Endothelial cell (in vitro differentiated cells): ENCODE measurements at regions not wholly inside any gene's neighbourhood (a gene's known extent, or its start where the extent isn't known, plus 50 kb on each side); places are given as distances from the start of the nearest gene placed in this dataset.

Experiments used
- DNase-seq: peaks from one replicate; pipeline ENCODE4 v3.0.0; 2021; ENCODE audit warnings: low spot score
- H3K27ac Mint-ChIP-seq: one replicate; pipeline ENCODE4 v1.8.0; 2021; ENCODE audit warnings: mixed read lengths, inconsistent platforms; ENCODE audit not compliant: unreplicated experiment
- H3K27me3 Mint-ChIP-seq: one replicate; pipeline ENCODE4 v1.8.0; 2021; ENCODE audit warnings: mild to moderate bottlenecking, moderate library complexity, mixed read lengths, inconsistent platforms; ENCODE audit not compliant: unreplicated experiment
- H3K36me3 Mint-ChIP-seq: one replicate; pipeline ENCODE4 v1.8.0; 2021; ENCODE audit warnings: mild to moderate bottlenecking, low read depth, mixed read lengths, inconsistent platforms; ENCODE audit not compliant: unreplicated experiment
- H3K4me1 Mint-ChIP-seq: one replicate; pipeline ENCODE4 v1.8.0; 2021; ENCODE audit warnings: mild to moderate bottlenecking, mixed read lengths, inconsistent platforms; ENCODE audit not compliant: unreplicated experiment
- H3K4me3 Mint-ChIP-seq: one replicate; pipeline ENCODE4 v1.8.0; 2021; ENCODE audit warnings: mild to moderate bottlenecking, mixed read lengths, inconsistent platforms; ENCODE audit not compliant: unreplicated experiment
- H3K9me3 Mint-ChIP-seq: one replicate; pipeline ENCODE4 v1.8.0; 2021; ENCODE audit warnings: mixed read lengths, inconsistent platforms; ENCODE audit not compliant: unreplicated experiment
- CTCF ChIP-seq: fragments of 200-600 bp; sonication (generic); IDR thresholded peaks from one replicate; pipeline ENCODE4 v1.5.0; 2021; ENCODE audit warnings: antibody characterized with exemption; ENCODE audit not compliant: unreplicated experiment

GRCh38 chr21:27680181-27680580 is 713.3 kb upstream of the ADAMTS5 start:
- no peak overlapping the region for H3K27ac Mint-ChIP-seq
- no peaks in the 10 kb centered on the region for H3K27me3 Mint-ChIP-seq
- H3K36me3 Mint-ChIP-seq: no peaks in the 10 kb centered on the region
- H3K9me3 Mint-ChIP-seq: no peaks in the 10 kb centered on the region
- no peak overlapping the region for H3K4me3 Mint-ChIP-seq
- no peaks in the 10 kb centered on the region for H3K4me1 Mint-ChIP-seq
- no peak for TF ChIP-seq CTCF
- DNase-seq: no peak

- Mint-ChIP-seq H3K4me1 (no peaks in the 10 kb centered on the region), H3K27ac (no peak overlapping the region), H3K36me3 (no peaks in the 10 kb centered on the region), H3K4me3 (no peak overlapping the region), H3K27me3 (no peaks in the 10 kb centered on the region), H3K9me3 (no peaks in the 10 kb centered on the region)
- no peak for DNase-seq
- TF ChIP-seq CTCF: no peak
Measured at GRCh38 chr21:27678511-27678910, 711.6 kb upstream of the ADAMTS5 start.

- Mint-ChIP-seq H3K36me3 (no peaks in the 10 kb centered on the region), H3K4me1 (no peaks in the 10 kb centered on the region), H3K9me3 (no peaks in the 10 kb centered on the region), H3K4me3 (no peak overlapping the region), H3K27ac (no peak overlapping the region), H3K27me3 (no peaks in the 10 kb centered on the region)
- DNase-seq: no peak
- no peak for TF ChIP-seq CTCF
Measured at GRCh38 chr21:27677546-27677945, 710.7 kb upstream of the ADAMTS5 start.

GRCh38 chr21:27675306-27675705 is 708.4 kb upstream of the ADAMTS5 start:
- Mint-ChIP-seq H3K27ac (no peak overlapping the region), H3K36me3 (no peaks in the 10 kb centered on the region), H3K4me1 (no peaks in the 10 kb centered on the region), H3K4me3 (no peak overlapping the region), H3K27me3 (peaks cover under 1% of the 10 kb centered on the region), H3K9me3 (no peaks in the 10 kb centered on the region)
- no peak for DNase-seq
- TF ChIP-seq CTCF: no peak

GRCh38 chr21:27674041-27674615 is 707.2 kb upstream of the ADAMTS5 start:
- Mint-ChIP-seq H3K27me3 (peaks cover 2% of the 10 kb centered on the region), H3K4me1 (no peaks in the 10 kb centered on the region), H3K4me3 (no peak overlapping the region), H3K27ac (no peak overlapping the region), H3K36me3 (no peaks in the 10 kb centered on the region), H3K9me3 (no peaks in the 10 kb centered on the region)
- DNase-seq: no peak
- TF ChIP-seq CTCF: no peak
